Adrenal gland (tissue), 5 donors: ENCODE measurements at regions not wholly inside any gene's neighbourhood (a gene's known extent, or its start where the extent isn't known, plus 50 kb on each side); places are given as distances from the start of the nearest gene placed in this dataset.

ENCODE experiments used
- POLR2A ChIP-seq, 2 donors: fragments of 450-650 bp; IDR thresholded peaks; one replicate each; pipeline ENCODE4 v1.6.1; 2017; ENCODE audit warnings: antibody characterized with exemption in 2 of 2, mild to moderate bottlenecking in 2 of 2, moderate library complexity in 1 of 2
- TF ChIP-seq, protein P1 (sequence below), 6 experiments: fragments of 450-650 bp in 4 of 6; fragments of 200-600 bp in 2 of 6; sonication (generic) in 1 of 6; IDR thresholded peaks; 1 replicate in 5 of 6; 2 replicates in 1 of 6; pipeline versions ENCODE4 v1.5.1 to v1.8.0; 2016 to 2021; ENCODE audit warnings: antibody characterized with exemption in 6 of 6, mild to moderate bottlenecking in 2 of 6, moderate library complexity in 1 of 6
- donor health status: DM: no; HTN: no; CAD: no.

GRCh38 chr3:144516589-144516988 is 545.0 kb downstream of the DIPK2A start:
- TF ChIP-seq, protein P1, sequence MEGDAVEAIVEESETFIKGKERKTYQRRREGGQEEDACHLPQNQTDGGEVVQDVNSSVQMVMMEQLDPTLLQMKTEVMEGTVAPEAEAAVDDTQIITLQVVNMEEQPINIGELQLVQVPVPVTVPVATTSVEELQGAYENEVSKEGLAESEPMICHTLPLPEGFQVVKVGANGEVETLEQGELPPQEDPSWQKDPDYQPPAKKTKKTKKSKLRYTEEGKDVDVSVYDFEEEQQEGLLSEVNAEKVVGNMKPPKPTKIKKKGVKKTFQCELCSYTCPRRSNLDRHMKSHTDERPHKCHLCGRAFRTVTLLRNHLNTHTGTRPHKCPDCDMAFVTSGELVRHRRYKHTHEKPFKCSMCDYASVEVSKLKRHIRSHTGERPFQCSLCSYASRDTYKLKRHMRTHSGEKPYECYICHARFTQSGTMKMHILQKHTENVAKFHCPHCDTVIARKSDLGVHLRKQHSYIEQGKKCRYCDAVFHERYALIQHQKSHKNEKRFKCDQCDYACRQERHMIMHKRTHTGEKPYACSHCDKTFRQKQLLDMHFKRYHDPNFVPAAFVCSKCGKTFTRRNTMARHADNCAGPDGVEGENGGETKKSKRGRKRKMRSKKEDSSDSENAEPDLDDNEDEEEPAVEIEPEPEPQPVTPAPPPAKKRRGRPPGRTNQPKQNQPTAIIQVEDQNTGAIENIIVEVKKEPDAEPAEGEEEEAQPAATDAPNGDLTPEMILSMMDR (IDR thresholded peaks at IDR 0.05): no peak
- no peak for TF ChIP-seq POLR2A (IDR thresholded peaks at IDR 0.05)
